GM19463 (cell line): ENCODE measurements at regions not wholly inside any gene's neighbourhood (a gene's known extent, or its start where the extent isn't known, plus 50 kb on each side); places are given as distances from the start of the nearest gene placed in this dataset.
A peak's percentile ranks its signal among the peaks of the same experiment; 100 is the strongest.
"Not testable (repeated sequence)": the region's sequence is repeated elsewhere in the genome, so short reads cannot be mapped to it uniquely, and the experiment has no call there.

ENCODE experiments used
- ATAC-seq: cut with Tn5 transposase; IDR thresholded peaks from one replicate; pipeline ENCODE4 v1.9.1; 2021; ENCODE audit warnings: mild to moderate bottlenecking, moderate library complexity; ENCODE audit not compliant: unreplicated experiment

GRCh38 chr2:175436076-175436475, 254.6 kb upstream of the ATP5MC3 start:
- ATAC-seq: no peak

- no peak for ATAC-seq
Measured at GRCh38 chr2:175435012-175435411, 253.5 kb upstream of the ATP5MC3 start.

- no peak for ATAC-seq
Measured at GRCh38 chr2:175432793-175433192, 251.3 kb upstream of the ATP5MC3 start.

GRCh38 chr2:175432021-175432420, 250.5 kb upstream of the ATP5MC3 start:
- ATAC-seq: no peak

- no peak for ATAC-seq
Measured at GRCh38 chr2:175431101-175431946, 249.8 kb upstream of the ATP5MC3 start.

GRCh38 chr2:175430236-175430635, 248.7 kb upstream of the ATP5MC3 start:
- ATAC-seq: no peak

- ATAC-seq: no peak
Measured at GRCh38 chr2:175418224-175418835, 236.8 kb upstream of the ATP5MC3 start.

GRCh38 chr2:175414882-175415487, 233.5 kb upstream of the ATP5MC3 start:
- ATAC-seq: peak; percentile 75

- no peak for ATAC-seq
Measured at GRCh38 chr2:175414191-175414881, 232.8 kb upstream of the ATP5MC3 start.

- ATAC-seq: not testable (repeated sequence)
Measured at GRCh38 chr2:175410941-175411340, 229.4 kb upstream of the ATP5MC3 start.

- no peak for ATAC-seq
Measured at GRCh38 chr2:175404839-175405238, 223.3 kb upstream of the ATP5MC3 start.

- no peak for ATAC-seq
Measured at GRCh38 chr2:175403599-175404221, 222.2 kb upstream of the ATP5MC3 start.

GRCh38 chr2:175402571-175402970, 221.1 kb upstream of the ATP5MC3 start:
- no peak for ATAC-seq

- ATAC-seq: no peak
Measured at GRCh38 chr2:175401956-175402469, 220.5 kb upstream of the ATP5MC3 start.

GRCh38 chr2:175400975-175401374, 219.5 kb upstream of the ATP5MC3 start:
- ATAC-seq: no peak

GRCh38 chr2:175399326-175399725, 217.8 kb upstream of the ATP5MC3 start:
- ATAC-seq: no peak

- no peak for ATAC-seq
Measured at GRCh38 chr2:175398848-175399247, 217.3 kb upstream of the ATP5MC3 start.

- ATAC-seq: no peak
Measured at GRCh38 chr2:175396696-175397095, 215.2 kb upstream of the ATP5MC3 start.

- no peak for ATAC-seq
Measured at GRCh38 chr2:175393851-175394250, 212.3 kb upstream of the ATP5MC3 start.

GRCh38 chr2:175383286-175383685, 201.8 kb upstream of the ATP5MC3 start:
- no peak for ATAC-seq

GRCh38 chr2:175373729-175374128, 192.2 kb upstream of the ATP5MC3 start:
- no peak for ATAC-seq
